Fibroblast of lung (primary cell): ENCODE measurements at regions not wholly inside any gene's neighbourhood (a gene's known extent, or its start where the extent isn't known, plus 50 kb on each side); places are given as distances from the start of the nearest gene placed in this dataset.
A peak's percentile ranks its signal among the peaks of the same experiment; 100 is the strongest.

Experiments used
- DNase-seq, 2 donors: peaks; one replicate each; pipeline versions ENCODE4 v3.0.0 to v3.0.0-alpha.2; 2010; ENCODE audit warnings: low read depth in 2 of 2
- H2AFZ ChIP-seq: 2 replicates; pipeline ENCODE4 v1.5.1; 2012; ENCODE audit warnings: low read length, control low read depth, inconsistent platforms
- H3K27ac ChIP-seq: 2 replicates; pipeline ENCODE4 v1.5.1; 2011; ENCODE audit warnings: low read length, control low read depth; ENCODE audit not compliant: insufficient read depth
- H3K27me3 ChIP-seq: 2 replicates; pipeline ENCODE4 v1.5.1; 2011; ENCODE audit warnings: mild to moderate bottlenecking, low read length; ENCODE audit not compliant: control insufficient read depth, insufficient read depth
- H3K36me3 ChIP-seq: 2 replicates; pipeline ENCODE4 v1.5.1; 2011; ENCODE audit warnings: low read length; ENCODE audit not compliant: control insufficient read depth, insufficient read depth
- H3K4me1 ChIP-seq: 2 replicates; pipeline ENCODE4 v1.5.1; 2011; ENCODE audit warnings: low read length; ENCODE audit not compliant: control insufficient read depth, insufficient read depth; ENCODE audit errors: extremely low read depth
- H3K4me2 ChIP-seq: 2 replicates; pipeline ENCODE4 v1.5.1; 2011; ENCODE audit warnings: low read length, control low read depth; ENCODE audit not compliant: insufficient read depth; ENCODE audit errors: extremely low read depth
- H3K4me3 ChIP-seq, 4 experiments: fragments of 200-600 bp in 1 of 4; sonication (generic) in 1 of 4; replicated peaks in 1 of 4; 2 replicates each; pipeline ENCODE4 v1.5.1; 2011 to 2016; ENCODE audit warnings: low read length in 4 of 4, low read depth in 3 of 4, mild to moderate bottlenecking in 3 of 4, control low read depth in 2 of 4, inconsistent platforms in 1 of 4, mixed read lengths in 1 of 4; ENCODE audit not compliant: insufficient read depth in 1 of 4; ENCODE audit errors: control extremely low read depth in 1 of 4
- H3K79me2 ChIP-seq: 2 replicates; pipeline ENCODE4 v1.5.1; 2012; ENCODE audit warnings: mild to moderate bottlenecking, low read length, inconsistent platforms; ENCODE audit not compliant: control insufficient read depth, insufficient read depth
- H3K9ac ChIP-seq: 2 replicates; pipeline ENCODE4 v1.5.1; 2011; ENCODE audit warnings: mild to moderate bottlenecking, low read length, control low read depth; ENCODE audit not compliant: insufficient read depth
- H3K9me3 ChIP-seq: 2 replicates; pipeline ENCODE4 v1.5.1; 2012; ENCODE audit warnings: low read depth, low read length; ENCODE audit not compliant: control insufficient read depth, insufficient read depth
- H4K20me1 ChIP-seq: 2 replicates; pipeline ENCODE4 v1.5.1; 2011; ENCODE audit warnings: low read length; ENCODE audit not compliant: control insufficient read depth, insufficient read depth; ENCODE audit errors: extremely low read depth
- CTCF ChIP-seq, 2 donors: IDR thresholded peaks in 1 of 2; conservative IDR thresholded peaks in 1 of 2; 1 replicate in 1 of 2; 2 replicates in 1 of 2; pipeline ENCODE4 v1.5.1; 2011 to 2012; ENCODE audit warnings: low read length in 2 of 2, control low read depth in 1 of 2, inconsistent platforms in 1 of 2, low read depth in 1 of 2, mild to moderate bottlenecking in 1 of 2
- EZH2 ChIP-seq: IDR thresholded peaks from 2 replicates; pipeline ENCODE4 v1.5.1; 2012; ENCODE audit warnings: low read length, control low read depth, mild to moderate bottlenecking; ENCODE audit errors: missing control alignments

GRCh38 chr6:104595311-104595820 is 264.4 kb downstream of the HACE1 start:
- TF ChIP-seq CTCF (conservative IDR thresholded peaks at IDR 0.05 in 1 of 2, IDR thresholded peaks at IDR 0.05 in 1 of 2; ENCODE audit: low read depth in 1 of 2, low read length in 2 of 2) (no peak), EZH2 (no peak)
- no peaks in the 10 kb centered on the region for H3K4me1 ChIP-seq
- H2AFZ ChIP-seq, result no peak overlapping the region
- DNase-seq, result peak in 1 of 2 donors; percentile 50
- no peak overlapping the region for H3K9ac ChIP-seq
- H3K9me3 ChIP-seq, result no peaks in the 10 kb centered on the region
- no peaks in the 10 kb centered on the region for H3K79me2 ChIP-seq
- no peaks in the 10 kb centered on the region for H3K27me3 ChIP-seq
- H3K4me3 ChIP-seq, result no peak overlapping the region
- no peaks in the 10 kb centered on the region for H4K20me1 ChIP-seq
- H3K36me3 ChIP-seq, result no peaks in the 10 kb centered on the region
- H3K4me2 ChIP-seq, result no peak overlapping the region
- no peak overlapping the region for H3K27ac ChIP-seq

- no peak overlapping the region for H3K4me2 ChIP-seq
- TF ChIP-seq CTCF (conservative IDR thresholded peaks at IDR 0.05 in 1 of 2, IDR thresholded peaks at IDR 0.05 in 1 of 2; ENCODE audit: low read depth in 1 of 2, low read length in 2 of 2) (no peak), EZH2 (no peak)
Observed at GRCh38 chr6:104591573-104592334, 268.0 kb downstream of the HACE1 start.

GRCh38 chr6:104589940-104590339 is 269.8 kb downstream of the HACE1 start:
- no peaks in the 10 kb centered on the region for H4K20me1 ChIP-seq
- H3K4me2 ChIP-seq, result no peak overlapping the region
- H3K36me3 ChIP-seq, result no peaks in the 10 kb centered on the region
- H3K79me2 ChIP-seq, result no peaks in the 10 kb centered on the region
- TF ChIP-seq EZH2, result no peak
- TF ChIP-seq CTCF (conservative IDR thresholded peaks at IDR 0.05 in 1 of 2, IDR thresholded peaks at IDR 0.05 in 1 of 2; ENCODE audit: low read depth in 1 of 2, low read length in 2 of 2), result no peak
- no peak overlapping the region for H2AFZ ChIP-seq
- no peak overlapping the region for H3K27ac ChIP-seq
- no peaks in the 10 kb centered on the region for H3K9me3 ChIP-seq
- H3K27me3 ChIP-seq, result no peaks in the 10 kb centered on the region
- H3K4me1 ChIP-seq, result no peaks in the 10 kb centered on the region
- no peak for DNase-seq
- no peak overlapping the region for H3K9ac ChIP-seq
- H3K4me3 ChIP-seq, result no peak overlapping the region

More at GRCh38 chr6:104591573-104592334, 268.0 kb downstream of the HACE1 start:
- no peak overlapping the region for H3K9ac ChIP-seq
- no peak overlapping the region for H2AFZ ChIP-seq
- no peaks in the 10 kb centered on the region for H3K36me3 ChIP-seq
- H4K20me1 ChIP-seq, result no peaks in the 10 kb centered on the region
- no peaks in the 10 kb centered on the region for H3K79me2 ChIP-seq
- no peaks in the 10 kb centered on the region for H3K27me3 ChIP-seq
- H3K27ac ChIP-seq, result no peak overlapping the region
- no peaks in the 10 kb centered on the region for H3K4me1 ChIP-seq
- peak in 1 of 2 donors; percentile 30 for DNase-seq
- H3K9me3 ChIP-seq, result no peaks in the 10 kb centered on the region
- no peak overlapping the region for H3K4me3 ChIP-seq
